Spleen (tissue), 11 donors: ENCODE measurements at regions not wholly inside any gene's neighbourhood (a gene's known extent, or its start where the extent isn't known, plus 50 kb on each side); places are given as distances from the start of the nearest gene placed in this dataset.

Experiments used
- DNase-seq: peaks from one replicate; pipeline ENCODE4 v3.0.0-alpha.2; 2020
- H3K27ac ChIP-seq, 8 donors: fragments of 200-600 bp; sonication (generic) in 7 of 8; 1 replicate in 4 of 8; 2 replicates in 4 of 8; pipeline versions ENCODE4 v1.5.0 to v1.8.0; 2016 to 2021; ENCODE audit warnings: inconsistent platforms in 4 of 8, mild to moderate bottlenecking in 4 of 8, moderate library complexity in 1 of 8
- H3K27me3 ChIP-seq, 7 donors: fragments of 200-600 bp; sonication (generic) in 6 of 7; replicated peaks in 1 of 7; 1 replicate in 4 of 7; 2 replicates in 3 of 7; pipeline versions ENCODE4 v1.5.0 to v1.8.0; 2016 to 2021; ENCODE audit warnings: inconsistent platforms in 3 of 7, mild to moderate bottlenecking in 1 of 7
- H3K36me3 ChIP-seq, 6 donors: fragments of 200-600 bp; sonication (generic) in 5 of 6; 1 replicate in 4 of 6; 2 replicates in 2 of 6; pipeline versions ENCODE4 v1.5.0 to v1.8.0; 2016 to 2021; ENCODE audit warnings: inconsistent platforms in 2 of 6
- H3K4me1 ChIP-seq, 6 donors: fragments of 200-600 bp; sonication (generic) in 5 of 6; 1 replicate in 3 of 6; 2 replicates in 3 of 6; pipeline versions ENCODE4 v1.5.0 to v1.8.0; 2016 to 2021; ENCODE audit warnings: inconsistent platforms in 3 of 6
- H3K4me3 ChIP-seq, 8 donors: fragments of 200-600 bp; sonication (generic) in 7 of 8; 1 replicate in 4 of 8; 2 replicates in 4 of 8; pipeline versions ENCODE4 v1.5.0 to v1.8.0; 2016 to 2021; ENCODE audit warnings: inconsistent platforms in 4 of 8, mild to moderate bottlenecking in 4 of 8, moderate library complexity in 2 of 8
- H3K9me3 ChIP-seq, 8 donors: fragments of 200-600 bp; sonication (generic) in 7 of 8; 1 replicate in 4 of 8; 2 replicates in 4 of 8; pipeline versions ENCODE4 v1.5.0 to v1.8.0; 2016 to 2021; ENCODE audit warnings: inconsistent platforms in 4 of 8
- CTCF ChIP-seq, 11 experiments: fragments of 200-600 bp in 7 of 11; fragments of 450-650 bp in 4 of 11; sonication (generic) in 4 of 11; IDR thresholded peaks in 8 of 11; conservative IDR thresholded peaks in 3 of 11; 1 replicate in 7 of 11; 2 replicates in 4 of 11; pipeline versions ENCODE4 v1.4.0 to v1.8.0; 2016 to 2021; ENCODE audit warnings: antibody characterized with exemption in 11 of 11, inconsistent platforms in 4 of 11, mild to moderate bottlenecking in 1 of 11
- POLR2A ChIP-seq, 3 donors: fragments of 450-650 bp; IDR thresholded peaks; one replicate each; pipeline ENCODE4 v1.5.1; 2017; ENCODE audit warnings: antibody characterized with exemption in 3 of 3, mild to moderate bottlenecking in 1 of 3
- POLR2AphosphoS5 ChIP-seq, 3 donors: sonication (generic); formaldehyde crosslinking; IDR thresholded peaks; one replicate each; pipeline ENCODE4 v1.5.1; 2017; ENCODE audit warnings: antibody characterized with exemption in 3 of 3
- WGBS, 5 donors: extraction: QIAGEN DNeasy Blood & Tissue Kit in 3 of 5; methylation state at CpG; one replicate each; pipeline versions ENCODE4 v1.1.5 to v1.1.7; 2013 to 2018; 5-methylcytosine and 5-hydroxymethylcytosine counted together
- intact Hi-C: fragments of 100-400 bp; cut with DNase I; formaldehyde crosslinking; loops from one replicate; pipeline ENCODE4 v1.15.0; 2023; ENCODE audit warnings: low total_unique reads
- donor health status: healthy with polysubstance abuse.
- donor health status: DM: no; HTN: no; CAD: no; lungs with moderate emphysema.
- donor health status: DM: no; HTN: no; CAD: no.
- donor health status: Bipolar disorder and iron deficiency.
- donor health status: healthy.
- donor health status: DM: no; HTN: no; CAD: no.
- donor health status: DM: yes; HTN: yes; CAD: no.

DNA sequence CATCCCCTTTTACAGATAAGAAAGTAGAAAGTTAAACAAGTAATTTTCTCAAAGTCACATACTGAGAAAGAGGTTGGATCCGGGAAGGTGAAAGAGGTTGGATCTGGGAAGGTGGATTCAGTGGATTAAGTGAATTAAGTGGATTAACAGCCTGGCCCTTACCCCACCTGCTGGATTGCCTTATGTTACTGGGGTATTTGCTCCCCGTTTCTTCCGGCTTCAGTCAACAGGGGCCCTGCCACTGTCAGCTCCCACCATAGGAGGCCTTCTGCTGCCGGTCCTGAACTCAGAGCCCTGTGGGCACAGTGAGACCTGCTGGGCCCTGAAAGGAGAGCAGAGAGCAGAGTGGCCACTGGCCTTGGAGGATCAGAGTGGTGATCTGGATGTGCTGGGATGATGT lies 113.2 kb downstream of the VAPA start:
- Histone ChIP-seq H3K9me3 (no peaks in the 10 kb centered on the region), H3K4me3 (no peak overlapping the region), H3K4me1 (peaks cover 0 to 4% (median 1%) of the 10 kb centered on the region in 6 donors), H3K27ac (no peak overlapping the region), H3K36me3 (no peaks in the 10 kb centered on the region), H3K27me3 (no peaks in the 10 kb centered on the region)
- intact Hi-C loops: no loop called here
- DNase-seq: no peak
- 89 to 96% (median 92%) methylated on average over 4 of the region's 4 CpGs for WGBS, 5 donors
- TF ChIP-seq POLR2A (IDR thresholded peaks at IDR 0.05): no peak
- no peak for TF ChIP-seq POLR2AphosphoS5 (IDR thresholded peaks at IDR 0.05)
- no peak for TF ChIP-seq CTCF (IDR thresholded peaks at IDR 0.05 in 8 of 11, conservative IDR thresholded peaks at IDR 0.05 in 3 of 11)

GRCh38 chr18:10027461-10027860 lies 113.6 kb downstream of the VAPA start:
- no peak for TF ChIP-seq POLR2A (IDR thresholded peaks at IDR 0.05)
- no peak for TF ChIP-seq CTCF (IDR thresholded peaks at IDR 0.05 in 8 of 11, conservative IDR thresholded peaks at IDR 0.05 in 3 of 11)
- TF ChIP-seq POLR2AphosphoS5 (IDR thresholded peaks at IDR 0.05): no peak
- WGBS, 5 donors: 89 to 100% (median 92%) methylated on average over 3 of the region's 3 CpGs
- Histone ChIP-seq H3K9me3 (no peaks in the 10 kb centered on the region), H3K4me3 (no peak overlapping the region), H3K27ac (no peak overlapping the region), H3K4me1 (peaks cover 0 to 8% (median 6%) of the 10 kb centered on the region in 6 donors), H3K36me3 (no peaks in the 10 kb centered on the region), H3K27me3 (peaks cover 0 to 3% (median 0%) of the 10 kb centered on the region in 7 donors)
- intact Hi-C loops: no loop called here
- no peak for DNase-seq

GRCh38 chr18:10029711-10030110 lies 115.9 kb downstream of the VAPA start:
- intact Hi-C loops: loop anchor here (5.0 kb wide), 1 partner anchor 493 kb away; no protein-coding TSS in a partner anchor
- WGBS, 5 donors: 85 to 94% (median 89%) methylated on average over 10 of the region's 10 CpGs
- TF ChIP-seq CTCF (IDR thresholded peaks at IDR 0.05 in 8 of 11, conservative IDR thresholded peaks at IDR 0.05 in 3 of 11) (no peak), POLR2AphosphoS5 (IDR thresholded peaks at IDR 0.05) (no peak), POLR2A (IDR thresholded peaks at IDR 0.05) (no peak)
- H3K27ac ChIP-seq: no peak overlapping the region
- no peaks in the 10 kb centered on the region for H3K9me3 ChIP-seq
- peaks cover 0 to 9% (median 0%) of the 10 kb centered on the region in 7 donors for H3K27me3 ChIP-seq
- no peak for DNase-seq
- peaks cover 6 to 21% (median 17%) of the 10 kb centered on the region in 6 donors for H3K4me1 ChIP-seq
- no peak overlapping the region for H3K4me3 ChIP-seq
- no peaks in the 10 kb centered on the region for H3K36me3 ChIP-seq

DNA sequence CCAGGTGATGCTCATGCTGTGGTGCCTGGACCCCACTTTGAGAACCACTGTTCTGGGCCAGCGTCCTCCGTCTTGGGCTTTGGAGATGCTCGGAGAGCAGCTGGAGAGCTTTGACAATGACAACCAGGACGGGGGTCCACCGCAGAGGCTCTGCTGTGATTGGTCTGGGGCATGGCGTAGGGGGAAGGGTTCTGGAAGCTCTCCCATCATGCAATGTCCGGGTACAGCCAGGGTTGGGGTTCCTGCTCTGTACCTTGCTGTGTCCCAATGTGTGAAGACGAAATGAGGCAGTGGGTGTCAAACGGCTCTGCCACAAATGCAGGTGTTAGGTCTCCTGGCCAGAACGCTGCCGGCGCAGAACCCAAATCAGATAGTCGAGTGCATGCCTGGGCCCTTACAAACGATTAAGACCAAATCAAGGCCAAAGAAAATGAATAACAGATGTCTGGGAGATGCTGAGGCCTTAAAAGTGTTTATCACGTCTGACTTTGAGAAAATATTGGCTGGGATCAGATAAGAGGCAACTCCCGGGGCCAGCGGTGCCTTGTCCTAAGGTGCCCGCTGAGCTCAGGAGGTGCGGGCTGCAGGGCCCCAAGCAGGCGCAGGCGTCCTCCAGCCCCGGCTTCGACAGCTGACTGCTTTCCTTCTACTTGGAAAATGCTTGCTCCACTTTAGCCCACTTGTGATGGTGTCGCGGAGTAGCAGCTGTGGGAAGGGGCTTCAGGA lies 117.2 kb downstream of the VAPA start:
- intact Hi-C loops: loop anchor here (5.0 kb wide), 1 partner anchor 491 kb away; no protein-coding TSS in a partner anchor
- no peak for DNase-seq

More for the DNA sequence above, 117.2 kb downstream of the VAPA start:
- TF ChIP-seq POLR2AphosphoS5 (IDR thresholded peaks at IDR 0.05) (no peak), CTCF (IDR thresholded peaks at IDR 0.05 in 8 of 11, conservative IDR thresholded peaks at IDR 0.05 in 3 of 11) (no peak), POLR2A (IDR thresholded peaks at IDR 0.05) (no peak)
- Histone ChIP-seq H3K27me3 (peaks cover 0 to 9% (median 0%) of the 10 kb centered on the region in 7 donors), H3K27ac (no peak overlapping the region), H3K4me1 (peaks cover 6 to 24% (median 17%) of the 10 kb centered on the region in 6 donors), H3K36me3 (no peaks in the 10 kb centered on the region), H3K4me3 (no peak overlapping the region), H3K9me3 (no peaks in the 10 kb centered on the region)
- 90 to 95% (median 92%) methylated on average over 25 of the region's 25 CpGs for WGBS, 5 donors
